ENCODE measurements at regions not wholly inside any gene's neighbourhood (a gene's known extent, or its start where the extent isn't known, plus 50 kb on each side); places are given as distances from the start of the nearest gene placed in this dataset.

GRCh38 chr13:111525320-111526118, 205.1 kb downstream of the TEX29 start:
- TF ChIP-seq CTCF (IDR thresholded peaks at IDR 0.05; ENCODE audit: insufficient read depth, low read depth, low read length) (no peak), EZH2 (IDR thresholded peaks at IDR 0.05; ENCODE audit: insufficient read depth, low read length) (no peak)
